ENCODE measurements at regions not wholly inside any gene's neighbourhood (a gene's known extent, or its start where the extent isn't known, plus 50 kb on each side); places are given as distances from the start of the nearest gene placed in this dataset.

GRCh38 chr16:35734728-35735402 lies 2275.5 kb downstream of the TP53TG3F start:
- Mint-ChIP-seq H3K4me1 (no peaks in the 10 kb centered on the region), H3K36me3 (peaks cover 71% of the 10 kb centered on the region), H3K9me3 (peaks cover 74% of the 10 kb centered on the region), H3K27me3 (ENCODE audit: low read depth) (peaks cover 16% of the 10 kb centered on the region), H3K27ac (no peak overlapping the region), H3K4me3 (no peak overlapping the region)
- CTCF ChIA-PET: no interaction called here
- ATAC-seq (no peak), DNase-seq (ENCODE audit: low spot score) (no peak)
- POLR2A ChIA-PET: no interaction called here
- TF ChIP-seq RORB (CRISPR knock-in tag; IDR thresholded peaks at IDR 0.05) (no peak), SMAD3 (CRISPR knock-in tag; IDR thresholded peaks at IDR 0.05; ENCODE audit: borderline replicate concordance) (no peak), ZBTB21 (CRISPR knock-in tag; IDR thresholded peaks at IDR 0.05; ENCODE audit: borderline replicate concordance) (no peak), E2F4 (CRISPR knock-in tag; IDR thresholded peaks at IDR 0.05; ENCODE audit: borderline replicate concordance, low read depth) (no peak), CREB1 (CRISPR knock-in tag; IDR thresholded peaks at IDR 0.05) (no peak), ZNF232 (CRISPR knock-in tag; IDR thresholded peaks at IDR 0.05) (no peak), MLX (CRISPR knock-in tag; IDR thresholded peaks at IDR 0.05) (no peak), ATF6 (CRISPR knock-in tag; IDR thresholded peaks at IDR 0.05) (no peak), CDX4 (CRISPR knock-in tag; IDR thresholded peaks at IDR 0.05; ENCODE audit: borderline replicate concordance) (no peak), AR (CRISPR knock-in tag; IDR thresholded peaks at IDR 0.05) (no peak), ZNF532 (CRISPR knock-in tag; IDR thresholded peaks at IDR 0.05; ENCODE audit: borderline replicate concordance) (no peak)

Data from WTC11 (cell line).